ENCODE measurements at regions not wholly inside any gene's neighbourhood (a gene's known extent, or its start where the extent isn't known, plus 50 kb on each side); places are given as distances from the start of the nearest gene placed in this dataset.
"Not testable (repeated sequence)": the region's sequence is repeated elsewhere in the genome, so short reads cannot be mapped to it uniquely, and the experiment has no call there.

GRCh38 chr15:60275624-60276023, 122.2 kb downstream of the ANXA2 start:
- no peak for DNase-seq

- DNase-seq, result no peak
Observed at GRCh38 chr15:60278879-60279278, 118.9 kb downstream of the ANXA2 start.

DNA sequence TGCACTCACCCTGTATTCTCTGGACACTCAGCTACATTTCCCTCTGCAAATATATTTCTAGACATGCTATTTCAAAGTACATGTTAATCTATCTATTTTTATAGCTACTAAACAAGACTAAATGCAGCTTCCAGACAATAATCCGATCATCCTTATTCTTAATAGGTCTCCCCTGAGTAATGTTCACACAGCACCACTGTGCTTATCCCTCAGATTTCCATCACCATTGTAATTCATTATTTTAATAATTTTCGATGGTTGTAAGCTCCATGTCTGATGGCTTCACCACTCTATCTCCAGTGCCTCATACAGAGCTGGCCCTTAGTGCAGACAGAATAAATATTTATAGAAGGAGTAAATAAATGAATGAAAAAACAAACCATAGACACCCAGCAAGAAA, 117.5 kb downstream of the ANXA2 start:
- no peak for DNase-seq

DNA sequence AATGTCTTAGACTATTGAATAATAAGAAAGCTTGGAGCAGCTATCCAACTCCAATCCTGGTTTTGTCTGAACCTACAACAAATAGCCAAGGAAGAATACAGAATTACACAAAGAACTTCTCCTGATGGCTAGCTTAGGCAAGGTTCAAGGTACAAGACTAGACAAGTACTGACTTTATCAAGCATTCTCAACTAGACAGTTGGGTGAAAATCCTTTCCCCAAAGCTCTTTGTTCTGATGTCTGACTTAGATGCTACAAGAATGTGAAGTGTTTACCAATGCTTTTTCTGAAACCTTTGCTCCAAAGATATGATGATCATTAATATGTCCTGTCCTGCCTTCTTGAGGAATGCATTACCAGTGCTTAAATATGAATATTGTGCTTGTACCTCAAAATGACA, 113.8 kb downstream of the ANXA2 start:
- DNase-seq, result no peak

DNA sequence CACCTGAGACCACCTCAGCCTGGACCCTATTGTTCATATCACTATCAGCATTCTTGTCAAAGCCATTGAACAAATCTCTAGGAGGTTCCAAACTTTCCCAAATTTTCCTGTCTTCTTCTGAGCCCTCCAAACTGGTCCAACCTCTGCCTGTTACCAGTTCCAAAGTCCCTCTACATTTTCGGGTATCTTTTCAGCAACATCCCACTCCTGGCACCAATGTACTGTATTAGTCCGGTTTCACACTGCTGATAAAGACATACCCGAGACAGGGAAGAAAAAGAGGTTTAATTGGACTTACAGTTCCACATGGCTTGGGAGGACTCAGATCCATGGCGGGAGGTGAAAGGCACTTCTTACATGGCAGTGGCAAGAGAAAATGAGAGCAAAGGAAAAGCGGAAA, 101.9 kb downstream of the ANXA2 start:
- not testable (repeated sequence) for DNase-seq

DNA sequence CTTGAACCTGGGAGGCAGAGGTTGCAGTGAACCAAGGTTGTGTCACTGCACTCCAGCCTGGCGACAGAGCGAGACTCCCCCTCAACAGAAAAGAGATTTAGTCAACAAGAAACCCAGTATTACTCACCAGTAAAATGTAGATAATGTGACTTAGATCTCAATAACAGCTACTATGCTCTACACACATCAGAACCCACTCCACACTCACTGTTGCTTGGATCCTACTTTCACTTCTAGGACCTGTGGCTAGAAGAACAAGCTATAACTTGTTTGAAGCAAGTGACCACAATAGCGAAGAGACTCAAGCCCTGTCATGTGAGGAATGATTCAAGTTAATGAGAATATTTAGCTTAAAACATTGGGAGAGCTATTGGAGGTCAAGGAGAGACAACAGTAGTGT, 100.7 kb downstream of the ANXA2 start:
- no peak for DNase-seq
